ENCODE measurements at regions not wholly inside any gene's neighbourhood (a gene's known extent, or its start where the extent isn't known, plus 50 kb on each side); places are given as distances from the start of the nearest gene placed in this dataset.

- DNase-seq (ENCODE audit: extremely low read depth, low read depth, low spot score) = no peak
These were observed 55.5 kb downstream of the INHBB start for GRCh38 chr2:120401275-120402066.

GRCh38 chr2:120402067-120402433 lies 56.1 kb downstream of the INHBB start:
- DNase-seq (ENCODE audit: extremely low read depth, low read depth, low spot score) = no peak

GRCh38 chr2:120402508-120402907 lies 56.6 kb downstream of the INHBB start:
- DNase-seq (ENCODE audit: extremely low read depth, low read depth, low spot score) = no peak

GRCh38 chr2:120403261-120403660 lies 57.3 kb downstream of the INHBB start:
- DNase-seq (ENCODE audit: extremely low read depth, low read depth, low spot score) = no peak

- DNase-seq (ENCODE audit: extremely low read depth, low read depth, low spot score) = no peak
These were observed 57.7 kb downstream of the INHBB start for GRCh38 chr2:120403676-120404075.

- DNase-seq (ENCODE audit: extremely low read depth, low read depth, low spot score) = no peak
These were observed 58.3 kb downstream of the INHBB start for GRCh38 chr2:120404274-120404673.

- no peak for DNase-seq (ENCODE audit: extremely low read depth, low read depth, low spot score)
These were observed 59.2 kb downstream of the INHBB start for GRCh38 chr2:120404941-120405758.

- no peak for DNase-seq (ENCODE audit: extremely low read depth, low read depth, low spot score)
These were observed 59.8 kb downstream of the INHBB start for GRCh38 chr2:120405759-120406099.

- no peak for DNase-seq (ENCODE audit: extremely low read depth, low read depth, low spot score)
These were observed 60.6 kb downstream of the INHBB start for GRCh38 chr2:120406566-120406965.

- no peak for DNase-seq (ENCODE audit: extremely low read depth, low read depth, low spot score)
These were observed 64.6 kb downstream of the INHBB start for GRCh38 chr2:120410487-120410886.

GRCh38 chr2:120415060-120415459 lies 69.1 kb downstream of the INHBB start:
- DNase-seq (ENCODE audit: extremely low read depth, low read depth, low spot score) = no peak

- DNase-seq (ENCODE audit: extremely low read depth, low read depth, low spot score) = no peak
These were observed 70.0 kb downstream of the INHBB start for GRCh38 chr2:120415728-120416509.

- no peak for DNase-seq (ENCODE audit: extremely low read depth, low read depth, low spot score)
These were observed 72.3 kb downstream of the INHBB start for GRCh38 chr2:120418174-120418787.

GRCh38 chr2:120419073-120419472 lies 73.1 kb downstream of the INHBB start:
- DNase-seq (ENCODE audit: extremely low read depth, low read depth, low spot score) = no peak

GRCh38 chr2:120419955-120420354 lies 74.0 kb downstream of the INHBB start:
- no peak for DNase-seq (ENCODE audit: extremely low read depth, low read depth, low spot score)

GRCh38 chr2:120421126-120421829 lies 75.3 kb downstream of the INHBB start:
- no peak for DNase-seq (ENCODE audit: extremely low read depth, low read depth, low spot score)

GRCh38 chr2:120421830-120422175 lies 75.9 kb downstream of the INHBB start:
- DNase-seq (ENCODE audit: extremely low read depth, low read depth, low spot score) = no peak

- no peak for DNase-seq (ENCODE audit: extremely low read depth, low read depth, low spot score)
These were observed 76.7 kb downstream of the INHBB start for GRCh38 chr2:120422465-120423160.

- no peak for DNase-seq (ENCODE audit: extremely low read depth, low read depth, low spot score)
These were observed 77.4 kb downstream of the INHBB start for GRCh38 chr2:120423167-120423943.

Data from glomerular endothelial cell (primary cell).